NT2/D1 (cell line): ENCODE measurements at regions not wholly inside any gene's neighbourhood (a gene's known extent, or its start where the extent isn't known, plus 50 kb on each side); places are given as distances from the start of the nearest gene placed in this dataset.

Experiments
- DNase-seq: peaks from one replicate; pipeline ENCODE4 v3.0.0-alpha.2; 2011; ENCODE audit warnings: low read depth, low spot score
- H3K27me3 ChIP-seq: 2 replicates; pipeline ENCODE4 v1.6.0; 2011; ENCODE audit warnings: mild to moderate bottlenecking; ENCODE audit not compliant: insufficient read length, insufficient read depth
- H3K36me3 ChIP-seq: 2 replicates; pipeline ENCODE4 v1.6.1; 2011; ENCODE audit warnings: mild to moderate bottlenecking, low read length, mixed read lengths; ENCODE audit not compliant: insufficient read depth, insufficient read length
- H3K4me1 ChIP-seq: 2 replicates; pipeline ENCODE4 v1.5.1; 2011; ENCODE audit not compliant: insufficient read depth, insufficient read length
- H3K4me3 ChIP-seq: 2 replicates; pipeline ENCODE4 v1.5.1; 2011; ENCODE audit warnings: low read depth; ENCODE audit not compliant: insufficient read length
- H3K9ac ChIP-seq: 2 replicates; pipeline ENCODE4 v1.6.0; 2011; ENCODE audit warnings: low read depth; ENCODE audit not compliant: insufficient read length
- H3K9me3 ChIP-seq: 2 replicates; pipeline ENCODE4 v1.5.1; 2011; ENCODE audit warnings: mild to moderate bottlenecking, low read length; ENCODE audit not compliant: insufficient read depth
- SUZ12 ChIP-seq: IDR thresholded peaks from 2 replicates; pipeline ENCODE4 v1.6.1; 2011; ENCODE audit not compliant: insufficient read length, insufficient read depth; ENCODE audit errors: extremely low read depth
- YY1 ChIP-seq: IDR thresholded peaks from 2 replicates; pipeline ENCODE4 v1.6.1; 2011; ENCODE audit not compliant: insufficient read length, insufficient read depth
- ZNF274 ChIP-seq: IDR thresholded peaks from 2 replicates; pipeline ENCODE4 v1.6.1; 2011; ENCODE audit warnings: mild to moderate bottlenecking, low read depth, low read length

DNA sequence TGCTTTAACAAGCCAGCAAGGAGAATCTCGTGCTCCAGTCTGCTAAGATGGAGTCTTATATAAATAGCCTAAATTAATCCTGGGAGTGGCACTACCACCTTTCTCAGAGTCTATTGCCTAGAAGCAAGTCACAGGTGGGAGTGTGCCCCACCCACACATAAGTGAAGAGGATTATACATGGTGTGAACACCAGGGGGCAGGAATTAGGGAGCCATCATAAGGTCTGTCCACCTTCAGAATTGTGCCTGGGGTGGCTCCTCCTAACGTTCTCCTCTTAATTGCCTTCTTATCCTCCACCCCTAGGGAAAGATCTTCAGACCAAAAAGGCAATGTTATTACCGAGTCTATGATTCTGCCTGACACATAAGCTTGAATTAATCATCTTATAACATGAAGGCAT lies 276.8 kb upstream of the SESN3 start:
- no peak overlapping the region for H3K9ac ChIP-seq
- H3K4me3 ChIP-seq: no peak overlapping the region
- no peaks in the 10 kb centered on the region for H3K36me3 ChIP-seq
- no peak for DNase-seq
- TF ChIP-seq SUZ12: no peak
- no peak for TF ChIP-seq YY1
- TF ChIP-seq ZNF274: no peak
- H3K4me1 ChIP-seq: no peaks in the 10 kb centered on the region
- H3K27me3 ChIP-seq: no peaks in the 10 kb centered on the region
- no peaks in the 10 kb centered on the region for H3K9me3 ChIP-seq

DNA sequence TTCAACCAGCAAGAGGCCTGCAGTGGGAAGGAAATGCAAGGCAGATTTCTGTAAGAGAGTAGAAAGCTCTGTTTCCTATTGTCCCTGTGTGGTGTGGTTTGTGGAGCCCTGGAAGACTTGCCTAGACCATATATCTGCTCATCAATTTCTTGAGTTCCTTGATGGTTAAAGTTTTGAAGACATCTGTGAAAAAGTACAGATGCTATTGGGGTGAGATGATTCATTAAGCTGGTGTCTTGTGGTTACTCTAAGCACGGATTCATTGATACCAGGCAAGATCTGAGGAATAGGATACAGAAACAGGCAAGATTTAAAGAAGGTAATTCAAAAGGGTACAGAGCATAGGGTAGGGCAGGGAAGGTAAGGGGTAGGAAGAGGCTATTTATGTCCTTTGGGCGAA lies 275.8 kb upstream of the SESN3 start:
- TF ChIP-seq YY1 (no peak), ZNF274 (no peak), SUZ12 (no peak)
- DNase-seq: no peak
- Histone ChIP-seq H3K9ac (no peak overlapping the region), H3K4me3 (no peak overlapping the region), H3K9me3 (no peaks in the 10 kb centered on the region), H3K4me1 (no peaks in the 10 kb centered on the region), H3K36me3 (no peaks in the 10 kb centered on the region), H3K27me3 (no peaks in the 10 kb centered on the region)

DNA sequence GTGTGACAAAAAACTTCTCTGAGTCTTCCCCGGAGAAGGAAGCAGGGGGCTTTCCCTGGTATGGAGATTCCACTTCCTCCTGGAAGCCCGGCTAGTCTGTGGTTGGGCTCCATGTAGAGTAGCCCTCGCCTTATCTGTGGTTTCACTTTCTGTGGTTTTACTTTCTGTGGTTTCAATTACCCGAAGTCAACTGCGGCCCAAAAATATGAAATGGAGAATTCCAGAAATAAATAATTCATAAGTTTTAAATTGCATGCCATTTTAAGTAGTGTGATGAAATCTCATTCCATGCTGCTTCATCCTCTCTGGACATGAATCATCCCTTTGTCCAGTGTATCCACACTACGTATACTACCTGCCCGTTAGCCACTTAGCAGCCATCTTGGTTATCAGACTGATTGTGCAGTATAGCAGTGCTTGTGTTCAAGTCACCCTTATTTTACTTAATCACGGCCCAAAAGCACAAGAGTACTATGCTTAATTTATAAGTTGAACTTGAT lies 275.0 kb upstream of the SESN3 start:
- Histone ChIP-seq H3K36me3 (no peaks in the 10 kb centered on the region), H3K9ac (no peak overlapping the region), H3K4me3 (no peak overlapping the region), H3K9me3 (no peaks in the 10 kb centered on the region), H3K27me3 (no peaks in the 10 kb centered on the region), H3K4me1 (no peaks in the 10 kb centered on the region)
- DNase-seq: no peak
- TF ChIP-seq YY1: no peak
- no peak for TF ChIP-seq SUZ12
- no peak for TF ChIP-seq ZNF274

DNA sequence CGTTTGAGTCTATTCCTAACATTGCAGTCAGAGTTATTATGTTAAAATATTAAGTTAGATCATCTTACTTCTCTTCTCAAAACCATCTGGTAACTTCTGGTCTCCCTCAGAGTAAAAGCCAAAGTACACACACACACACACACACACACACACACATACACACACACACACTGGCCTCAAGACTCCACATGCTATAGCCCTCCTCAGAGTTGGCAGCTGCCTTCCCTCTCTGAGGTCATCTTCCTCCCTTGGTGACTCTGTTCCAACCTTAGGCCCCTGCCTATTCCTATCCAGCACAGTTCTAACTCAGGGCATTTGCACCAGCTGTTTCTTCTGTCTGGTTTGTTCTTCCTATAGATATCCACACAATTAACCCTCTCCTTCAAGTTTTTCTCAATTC lies 272.0 kb upstream of the SESN3 start:
- DNase-seq: no peak
- Histone ChIP-seq H3K27me3 (no peaks in the 10 kb centered on the region), H3K4me3 (no peak overlapping the region), H3K9me3 (no peaks in the 10 kb centered on the region), H3K36me3 (no peaks in the 10 kb centered on the region), H3K9ac (no peak overlapping the region), H3K4me1 (peaks cover 2% of the 10 kb centered on the region)
- TF ChIP-seq SUZ12 (no peak), ZNF274 (no peak), YY1 (no peak)

DNA sequence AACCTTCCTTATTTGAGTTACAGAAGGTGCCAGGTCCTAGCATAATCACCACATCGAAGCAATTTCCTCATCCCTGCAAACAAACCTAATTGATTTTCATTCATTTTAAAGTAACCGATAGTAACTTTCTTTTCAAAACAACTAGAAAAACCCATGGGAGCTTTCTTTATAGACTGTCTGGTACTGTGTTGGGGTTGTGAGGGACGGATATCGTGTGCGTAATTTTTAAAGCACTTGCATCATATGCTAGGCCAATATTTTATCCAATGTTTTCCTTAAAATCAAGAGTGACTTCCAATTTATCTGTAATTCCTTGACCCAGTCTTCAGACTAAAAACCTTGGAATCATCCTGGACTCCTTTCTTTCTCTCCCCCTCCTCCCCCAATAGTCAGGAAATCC lies 271.5 kb upstream of the SESN3 start:
- TF ChIP-seq SUZ12 (no peak), ZNF274 (no peak), YY1 (no peak)
- no peak for DNase-seq
- no peaks in the 10 kb centered on the region for H3K36me3 ChIP-seq

DNA sequence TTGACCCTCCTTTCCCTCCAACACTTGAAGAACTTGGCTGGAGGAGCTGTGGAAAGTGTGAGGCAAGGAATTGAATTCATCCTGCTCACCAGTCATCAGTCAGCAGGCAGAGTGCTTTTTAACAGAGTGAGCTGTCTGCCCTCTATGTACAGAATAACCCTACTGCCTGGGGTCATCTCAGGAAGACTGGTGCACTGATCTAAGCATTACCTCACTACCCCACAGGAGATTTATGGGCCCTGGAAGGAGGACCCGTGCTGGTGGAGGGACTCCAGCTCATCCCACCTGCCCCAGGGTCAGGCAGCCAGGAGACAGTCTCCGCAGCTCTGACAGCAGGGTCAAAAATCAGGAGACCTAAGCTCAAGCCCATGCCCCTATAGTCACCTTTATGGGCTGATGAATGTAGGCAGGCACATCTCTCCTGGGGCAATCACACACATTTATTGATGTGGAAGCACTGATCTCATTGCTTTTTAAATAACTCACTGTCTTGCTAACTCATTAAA lies 270.8 kb upstream of the SESN3 start:
- no peak overlapping the region for H3K9ac ChIP-seq
- DNase-seq: no peak
- TF ChIP-seq ZNF274 (no peak), SUZ12 (no peak), YY1 (no peak)

More for the DNA sequence above, 271.5 kb upstream of the SESN3 start:
- no peak overlapping the region for H3K4me3 ChIP-seq
- no peaks in the 10 kb centered on the region for H3K9me3 ChIP-seq
- peaks cover 2% of the 10 kb centered on the region for H3K4me1 ChIP-seq
- H3K27me3 ChIP-seq: no peaks in the 10 kb centered on the region
- H3K9ac ChIP-seq: no peak overlapping the region

DNA sequence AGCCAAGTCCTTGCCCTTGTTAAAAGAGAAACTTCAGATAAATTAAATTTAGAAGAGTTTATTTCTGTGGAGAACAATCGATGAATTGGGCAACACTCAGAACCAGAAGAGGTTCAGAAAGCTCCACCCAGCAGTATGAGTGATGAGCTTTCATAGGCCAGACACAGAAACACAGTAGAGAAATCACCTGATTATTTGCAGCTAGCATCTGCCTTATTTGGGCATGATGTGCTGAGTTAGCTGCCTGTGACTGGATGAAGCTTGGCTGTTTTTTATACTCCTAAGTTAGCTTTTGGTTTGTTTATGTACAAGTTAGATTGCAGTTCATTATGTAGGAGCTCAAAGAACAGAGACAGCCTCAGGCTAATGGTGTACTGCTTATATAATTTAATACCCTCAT lies 269.5 kb upstream of the SESN3 start:
- H3K9me3 ChIP-seq: no peaks in the 10 kb centered on the region
- no peak for TF ChIP-seq ZNF274
- TF ChIP-seq SUZ12: no peak
- no peak for TF ChIP-seq YY1
- H3K27me3 ChIP-seq: no peaks in the 10 kb centered on the region
- no peaks in the 10 kb centered on the region for H3K36me3 ChIP-seq
- DNase-seq: no peak
- H3K4me1 ChIP-seq: peaks cover 2% of the 10 kb centered on the region
- no peak overlapping the region for H3K9ac ChIP-seq
- no peak overlapping the region for H3K4me3 ChIP-seq

More for the DNA sequence above, 270.8 kb upstream of the SESN3 start:
- Histone ChIP-seq H3K36me3 (no peaks in the 10 kb centered on the region), H3K4me1 (peaks cover 2% of the 10 kb centered on the region), H3K9me3 (no peaks in the 10 kb centered on the region), H3K4me3 (no peak overlapping the region), H3K27me3 (no peaks in the 10 kb centered on the region)
